ENCODE measurements at regions not wholly inside any gene's neighbourhood (a gene's known extent, or its start where the extent isn't known, plus 50 kb on each side); places are given as distances from the start of the nearest gene placed in this dataset.

DNA sequence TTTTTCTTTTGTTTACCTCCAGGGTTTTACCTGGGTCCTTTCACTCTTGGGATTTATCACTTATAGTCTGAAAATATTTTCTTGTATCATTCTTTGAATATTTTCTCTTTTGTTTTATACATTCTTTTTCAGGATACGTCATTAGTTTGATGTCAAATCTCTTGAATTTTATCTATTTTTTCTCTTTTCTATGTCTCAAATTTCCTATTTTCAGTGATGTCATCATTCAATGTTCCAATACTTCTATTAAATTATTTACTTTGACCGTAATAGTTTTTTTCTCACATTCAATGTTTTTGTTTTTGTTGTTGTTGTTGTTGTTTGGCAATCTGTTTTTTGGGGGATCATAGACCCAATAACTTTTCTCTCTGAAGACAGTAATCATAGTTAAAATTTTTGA lies 83.5 kb downstream of the PRR20E start:
- CTCF ChIA-PET (ENCODE audit: low intra/inter-chr PET ratio), result no interaction called here
- no peaks in the 10 kb centered on the region for H4K20me1 ChIP-seq (replicated peaks; ENCODE audit: control insufficient read depth, insufficient read depth, low read length)
- intact Hi-C loops (cut with micrococcal nuclease), result no loop called here
- H3K9me1 ChIP-seq (ENCODE audit: control insufficient read depth, insufficient read depth, low read length), result no peaks in the 10 kb centered on the region
- BruUV-seq (replicated peaks), result no TSS peak
- H3K9me3 ChIP-seq (replicated peaks; ENCODE audit: control insufficient read depth, insufficient read depth, low read depth, low read length), result no peaks in the 10 kb centered on the region
- WGBS (ENCODE audit: insufficient coverage, low coverage, missing lambda C conversion rate), result 0% methylated on average over 2 of the region's 2 CpGs
- no peak overlapping the region for H3K4me3 ChIP-seq
- H3K27me3 ChIP-seq (ENCODE audit: control insufficient read depth in 2 of 2, insufficient read depth in 2 of 2, low read length in 2 of 2), result no peaks in the 10 kb centered on the region
- H3K9ac ChIP-seq (ENCODE audit: insufficient read depth in 1 of 2, low read depth in 2 of 2, low read length in 2 of 2), result no peak overlapping the region
- in situ Hi-C loops (cut with MboI), result no loop called here
- DNase-seq (ENCODE audit: extremely low read depth in 1 of 4, low spot score in 3 of 4), result no peak
- H3K4me2 ChIP-seq (ENCODE audit: insufficient read depth, low read length), result no peak overlapping the region
- no peak overlapping the region for H2AFZ ChIP-seq (ENCODE audit: low read depth, low read length)
- no peaks in the 10 kb centered on the region for H3K36me3 ChIP-seq (ENCODE audit: control insufficient read depth, insufficient read depth, low read length)
- FAIRE-seq, result no peak
- ATAC-seq, result no peak
- no peaks in the 10 kb centered on the region for H3K4me1 ChIP-seq (replicated peaks in 1 of 2; ENCODE audit: control insufficient read depth in 2 of 2, insufficient read depth in 2 of 2, low read length in 2 of 2)
- POLR2A ChIA-PET, result no interaction called here
- no peaks in the 10 kb centered on the region for H3K79me2 ChIP-seq (ENCODE audit: control insufficient read depth, insufficient read depth, low read length)
- no peak overlapping the region for H3K27ac ChIP-seq (ENCODE audit: extremely low read depth, low read depth, low read length)
- TF ChIP-seq MLLT1 (IDR thresholded peaks at IDR 0.05) (no peak), SRF (CRISPR knock-in tag; IDR thresholded peaks at IDR 0.05) (no peak), CSDE1 (IDR thresholded peaks at IDR 0.05) (no peak), SRSF7 (optimal IDR thresholded peaks at IDR 0.05; ENCODE audit: low read depth, low read length) (no peak), HDAC1 (IDR thresholded peaks at IDR 0.05) (no peak), MEF2D (tag; conservative IDR thresholded peaks at IDR 0.05; ENCODE audit: low read depth) (no peak), CREB1 (IDR thresholded peaks at IDR 0.05) (no peak), CREB1 (CRISPR knock-in tag; IDR thresholded peaks at IDR 0.05) (no peak), ZNF707 (CRISPR knock-in tag; conservative IDR thresholded peaks at IDR 0.05) (no peak), MYBL2 (IDR thresholded peaks at IDR 0.05; ENCODE audit: low read depth) (no peak), MYBL2 (CRISPR knock-in tag; IDR thresholded peaks at IDR 0.05; ENCODE audit: borderline replicate concordance) (no peak), MECOM (CRISPR knock-in tag; IDR thresholded peaks at IDR 0.05) (no peak), SAP30 (IDR thresholded peaks at IDR 0.05; ENCODE audit: borderline replicate concordance, insufficient read depth, low read depth, low read length, poor library complexity, severe bottlenecking) (no peak), ZBTB2 (IDR thresholded peaks at IDR 0.05) (no peak), ZNF395 (CRISPR knock-in tag; IDR thresholded peaks at IDR 0.05) (no peak), RUNX1 (IDR thresholded peaks at IDR 0.05; ENCODE audit: low read depth) (no peak), GTF2A2 (tag; IDR thresholded peaks at IDR 0.05) (no peak), GTF2E2 (tag; IDR thresholded peaks at IDR 0.05) (no peak)
- TF ChIP-seq, protein P1, sequence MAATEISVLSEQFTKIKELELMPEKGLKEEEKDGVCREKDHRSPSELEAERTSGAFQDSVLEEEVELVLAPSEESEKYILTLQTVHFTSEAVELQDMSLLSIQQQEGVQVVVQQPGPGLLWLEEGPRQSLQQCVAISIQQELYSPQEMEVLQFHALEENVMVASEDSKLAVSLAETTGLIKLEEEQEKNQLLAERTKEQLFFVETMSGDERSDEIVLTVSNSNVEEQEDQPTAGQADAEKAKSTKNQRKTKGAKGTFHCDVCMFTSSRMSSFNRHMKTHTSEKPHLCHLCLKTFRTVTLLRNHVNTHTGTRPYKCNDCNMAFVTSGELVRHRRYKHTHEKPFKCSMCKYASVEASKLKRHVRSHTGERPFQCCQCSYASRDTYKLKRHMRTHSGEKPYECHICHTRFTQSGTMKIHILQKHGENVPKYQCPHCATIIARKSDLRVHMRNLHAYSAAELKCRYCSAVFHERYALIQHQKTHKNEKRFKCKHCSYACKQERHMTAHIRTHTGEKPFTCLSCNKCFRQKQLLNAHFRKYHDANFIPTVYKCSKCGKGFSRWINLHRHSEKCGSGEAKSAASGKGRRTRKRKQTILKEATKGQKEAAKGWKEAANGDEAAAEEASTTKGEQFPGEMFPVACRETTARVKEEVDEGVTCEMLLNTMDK (IDR thresholded peaks at IDR 0.05; ENCODE audit: borderline replicate concordance, insufficient read depth, low read depth, low read length, poor library complexity, severe bottlenecking), result no peak

Measured in K562 (cell line).